Dedifferentiated amniotic fluid mesenchymal stem cell (primary cell): ENCODE measurements at regions not wholly inside any gene's neighbourhood (a gene's known extent, or its start where the extent isn't known, plus 50 kb on each side); places are given as distances from the start of the nearest gene placed in this dataset.
"Not testable (repeated sequence)": the region's sequence is repeated elsewhere in the genome, so short reads cannot be mapped to it uniquely, and the experiment has no call there.

Source experiments
- DNase-seq: peaks from one replicate; pipeline ENCODE4 v3.0.0-alpha.2; 2016; ENCODE audit errors: extremely low spot score

GRCh38 chr4:158958489-158959270, 144.2 kb upstream of the RAPGEF2 start:
- DNase-seq, result no peak

DNA sequence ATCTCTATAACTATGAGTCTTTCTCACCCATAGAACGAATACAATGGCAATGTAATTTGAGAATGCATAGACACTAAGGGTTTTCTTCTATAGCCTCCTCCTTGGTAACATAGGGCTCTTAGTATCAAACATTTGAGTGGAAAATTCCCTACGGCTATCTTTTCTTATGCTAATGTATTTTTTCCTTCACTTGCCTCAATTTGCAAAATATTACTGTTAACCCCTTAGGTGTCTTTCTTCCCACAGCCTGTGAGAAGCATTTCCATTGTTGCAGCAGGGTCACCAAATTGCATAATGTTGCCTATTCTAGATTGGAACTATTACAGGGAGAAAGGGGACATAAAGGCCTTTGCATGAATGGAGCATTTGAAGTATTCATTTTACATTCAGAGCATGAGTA, 140.5 kb upstream of the RAPGEF2 start:
- DNase-seq, result no peak

DNA sequence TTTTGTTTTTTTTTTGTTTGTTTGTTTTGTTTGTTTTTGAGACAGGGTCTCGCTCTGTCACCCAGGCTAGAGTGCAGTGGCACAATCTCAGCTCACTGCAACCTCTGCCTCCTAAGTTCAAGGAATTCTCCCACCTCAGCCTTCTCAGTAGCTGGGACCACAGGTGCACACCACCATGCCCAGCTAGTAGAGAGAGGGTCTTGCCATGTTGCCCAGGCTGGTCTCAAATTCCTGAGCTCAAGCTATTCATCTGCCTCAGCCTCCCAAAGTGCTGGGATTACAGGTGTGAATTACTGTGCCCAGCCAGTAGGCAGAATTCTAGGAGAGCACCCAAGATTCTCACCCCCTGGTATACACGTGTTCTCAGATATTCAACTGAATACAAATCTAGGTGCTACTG, 139.6 kb upstream of the RAPGEF2 start:
- not testable (repeated sequence) for DNase-seq

- no peak for DNase-seq
Measured at GRCh38 chr4:158964114-158964727, 138.7 kb upstream of the RAPGEF2 start.

GRCh38 chr4:158964728-158965124, 138.2 kb upstream of the RAPGEF2 start:
- no peak for DNase-seq

DNA sequence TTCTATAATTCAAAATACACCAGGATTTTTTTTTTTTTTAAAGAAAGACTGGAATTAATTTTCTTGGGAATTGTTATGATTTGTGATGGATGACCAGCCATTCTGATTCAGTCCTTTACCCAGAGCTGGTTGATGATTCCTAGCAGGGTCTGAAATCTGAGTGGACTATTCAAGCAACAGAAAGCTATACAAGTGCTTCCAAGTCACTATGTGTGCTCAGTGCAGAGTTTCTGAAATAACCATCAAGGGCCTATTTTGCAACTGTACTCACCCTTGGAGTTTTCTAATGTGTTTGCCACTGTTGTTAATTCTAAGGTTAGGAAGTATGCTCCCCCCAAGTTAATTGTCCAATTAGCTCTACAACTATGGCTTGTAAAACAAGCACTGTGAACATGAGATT, 137.7 kb upstream of the RAPGEF2 start:
- no peak for DNase-seq

- no peak for DNase-seq
Measured at GRCh38 chr4:158966091-158966490, 136.8 kb upstream of the RAPGEF2 start.

DNA sequence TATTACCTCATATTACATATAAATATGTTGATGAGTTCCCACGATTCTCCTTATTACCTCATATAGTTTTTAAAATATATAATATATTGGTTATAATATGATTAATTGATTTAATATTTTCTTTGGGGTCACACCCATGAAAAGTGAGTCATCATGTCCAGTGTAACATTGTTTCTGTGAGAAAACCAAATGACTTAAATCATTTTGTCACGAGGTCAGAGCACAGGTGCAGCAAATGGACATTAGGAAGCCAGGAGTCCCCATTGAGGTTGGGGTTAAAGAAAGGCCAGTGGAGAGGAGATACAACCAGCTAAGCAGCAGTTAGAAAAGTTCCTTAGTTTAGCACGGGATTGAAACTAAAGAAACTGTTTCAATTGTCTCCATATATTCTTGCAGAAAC, 133.9 kb upstream of the RAPGEF2 start:
- DNase-seq, result no peak

GRCh38 chr4:158970812-158971211, 132.1 kb upstream of the RAPGEF2 start:
- DNase-seq, result no peak

GRCh38 chr4:158974438-158974837, 128.4 kb upstream of the RAPGEF2 start:
- DNase-seq, result not testable (repeated sequence)

GRCh38 chr4:158980711-158981110, 122.2 kb upstream of the RAPGEF2 start:
- not testable (repeated sequence) for DNase-seq

DNA sequence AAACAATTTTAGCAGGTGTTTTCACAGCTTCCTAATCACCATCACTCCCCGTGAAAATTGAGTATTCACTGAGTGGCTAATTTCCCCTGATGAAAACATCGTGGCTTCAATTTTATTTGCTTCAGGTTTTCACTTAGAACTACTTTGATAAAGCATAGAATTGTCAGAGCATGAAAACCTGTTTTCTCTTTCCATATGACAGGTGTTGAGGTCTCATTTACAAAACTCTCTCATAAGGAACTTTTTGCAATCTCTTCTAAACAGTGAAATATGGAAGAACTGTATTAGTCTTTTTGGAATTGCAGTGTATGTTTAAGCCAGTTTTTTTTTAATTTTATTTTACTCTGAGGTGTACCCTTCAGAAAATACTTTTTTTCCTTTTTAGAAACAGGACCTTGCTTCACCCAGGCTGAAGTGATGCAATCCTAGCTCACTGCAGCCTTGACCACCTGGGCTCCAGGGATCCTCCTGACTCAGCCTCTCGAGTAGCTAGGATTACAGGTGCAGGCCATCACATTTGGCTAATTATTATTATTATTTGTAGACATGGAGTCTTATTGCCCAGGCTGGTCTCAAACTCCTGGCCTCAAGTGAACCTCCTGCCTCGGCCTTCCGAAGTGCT, 111.2 kb upstream of the RAPGEF2 start:
- DNase-seq, result no peak

GRCh38 chr4:158993891-158994290, 109.0 kb upstream of the RAPGEF2 start:
- DNase-seq, result no peak

- DNase-seq, result no peak
Measured at GRCh38 chr4:158995040-158995439, 107.8 kb upstream of the RAPGEF2 start.

GRCh38 chr4:158995965-158996364, 106.9 kb upstream of the RAPGEF2 start:
- no peak for DNase-seq

DNA sequence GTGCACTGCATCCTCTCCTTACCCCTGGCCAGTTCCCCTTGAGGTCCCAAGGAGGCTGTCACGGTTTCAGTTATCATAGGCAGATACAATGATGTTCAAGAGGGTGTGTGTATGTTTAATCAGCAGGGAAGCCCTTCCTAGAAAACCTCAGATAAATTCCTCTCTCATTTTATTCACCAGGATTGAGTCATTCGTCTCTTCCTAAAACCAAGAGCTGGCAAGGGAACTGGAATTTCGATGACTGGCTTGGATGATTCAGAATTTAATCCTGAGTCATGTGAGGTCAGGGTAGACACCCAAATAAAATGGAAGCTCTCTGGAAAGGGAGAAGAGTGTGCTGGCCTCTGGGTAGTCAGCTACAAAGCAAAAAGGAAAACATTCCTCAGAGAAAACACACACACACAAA, 106.2 kb upstream of the RAPGEF2 start:
- DNase-seq, result peak; percentile 97

DNA sequence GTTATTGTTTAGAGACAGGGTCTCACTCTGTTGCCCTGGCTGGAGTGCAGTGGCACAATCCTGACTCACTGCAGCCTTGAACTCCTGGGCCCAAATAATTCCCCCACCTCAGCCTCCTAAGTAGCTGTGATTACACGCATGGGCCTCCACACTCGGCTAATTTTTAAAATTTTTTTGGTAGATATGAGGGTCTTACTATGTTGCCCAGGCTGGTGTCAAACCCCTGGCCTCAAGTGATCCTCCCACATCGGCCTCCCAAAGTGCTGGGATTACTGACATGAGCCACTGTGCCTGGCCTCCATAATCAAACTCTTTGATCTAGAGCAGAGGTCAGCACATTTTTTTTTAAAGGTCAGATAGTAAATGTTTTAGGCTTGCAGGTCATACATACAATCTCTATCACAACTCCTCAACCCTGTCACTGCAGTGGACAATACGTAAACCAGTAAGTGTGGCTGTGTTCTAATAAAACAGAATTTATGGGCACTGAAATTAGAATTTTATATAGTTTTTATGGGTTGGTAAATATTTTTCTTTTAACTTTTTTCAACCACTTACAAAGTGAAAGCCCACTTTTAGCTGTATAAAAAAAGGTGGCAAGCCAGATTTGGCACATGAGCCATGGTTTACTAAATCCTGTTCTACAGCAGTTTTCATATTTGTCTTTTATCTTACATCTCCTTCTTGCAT, 105.1 kb upstream of the RAPGEF2 start:
- DNase-seq, result no peak

DNA sequence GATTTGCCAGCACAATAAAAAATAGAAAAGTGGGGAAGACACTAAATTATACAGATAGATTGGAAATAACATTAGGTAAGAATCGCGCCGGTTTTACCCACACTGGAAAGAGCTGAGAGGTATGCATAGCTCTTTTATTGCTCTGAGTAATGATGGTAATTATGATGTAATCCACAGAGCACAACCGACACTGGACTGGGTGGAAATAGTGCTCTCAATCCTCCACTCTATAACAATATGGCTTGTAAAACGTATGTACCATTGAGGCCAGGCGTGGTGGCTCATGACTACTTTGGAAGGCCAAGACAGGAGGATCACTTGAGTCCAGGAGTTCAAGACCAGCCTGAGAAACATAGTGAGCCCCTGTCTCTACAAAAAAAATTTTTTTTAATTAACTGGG, 104.3 kb upstream of the RAPGEF2 start:
- DNase-seq, result no peak

- DNase-seq, result no peak
Measured at GRCh38 chr4:158999166-158999682, 103.7 kb upstream of the RAPGEF2 start.

GRCh38 chr4:158999849-159000248, 103.0 kb upstream of the RAPGEF2 start:
- no peak for DNase-seq

DNA sequence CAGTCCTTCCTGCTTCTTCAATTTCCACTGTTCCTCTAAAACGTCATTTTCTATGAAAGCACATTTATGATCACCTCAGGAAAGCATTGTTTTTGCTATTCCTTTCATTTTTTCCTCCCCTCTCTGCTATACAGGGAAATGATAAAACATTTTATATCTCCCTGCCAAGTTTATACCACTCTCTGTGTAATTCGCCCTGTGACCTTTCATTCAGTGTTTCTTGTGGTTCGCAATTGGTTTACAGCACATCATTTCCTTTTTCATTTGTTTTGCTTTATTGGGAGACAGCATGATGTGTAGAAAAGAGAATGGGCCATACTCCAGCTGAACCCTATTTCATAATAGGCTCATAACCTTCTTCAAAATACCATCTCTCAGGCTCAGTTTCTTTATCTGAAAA, 99.9 kb upstream of the RAPGEF2 start:
- DNase-seq, result no peak
